ENCODE measurements at regions not wholly inside any gene's neighbourhood (a gene's known extent, or its start where the extent isn't known, plus 50 kb on each side); places are given as distances from the start of the nearest gene placed in this dataset.
"Not testable (repeated sequence)": the region's sequence is repeated elsewhere in the genome, so short reads cannot be mapped to it uniquely, and the experiment has no call there.

- not testable (repeated sequence) for DNase-seq
Measured at GRCh38 chr7:66459783-66460413, 168.8 kb upstream of the KCTD7 start.

- no peak for DNase-seq
Measured at GRCh38 chr7:66460921-66461361, 167.7 kb upstream of the KCTD7 start.

- DNase-seq, result not testable (repeated sequence)
Measured at GRCh38 chr7:66461397-66461796, 167.3 kb upstream of the KCTD7 start.

GRCh38 chr7:66462831-66463230 lies 165.8 kb upstream of the KCTD7 start:
- not testable (repeated sequence) for DNase-seq

GRCh38 chr7:66464059-66464458 lies 164.6 kb upstream of the KCTD7 start:
- no peak for DNase-seq

- no peak for DNase-seq
Measured at GRCh38 chr7:66466081-66466600, 162.5 kb upstream of the KCTD7 start.

- DNase-seq, result no peak
Measured at GRCh38 chr7:66467887-66468286, 160.8 kb upstream of the KCTD7 start.

GRCh38 chr7:66473064-66473463 lies 155.6 kb upstream of the KCTD7 start:
- DNase-seq, result not testable (repeated sequence)

- no peak for DNase-seq
Measured at GRCh38 chr7:66474441-66474840, 154.2 kb upstream of the KCTD7 start.

GRCh38 chr7:66476056-66476455 lies 152.6 kb upstream of the KCTD7 start:
- not testable (repeated sequence) for DNase-seq

GRCh38 chr7:66477822-66478397 lies 150.8 kb upstream of the KCTD7 start:
- DNase-seq, result not testable (repeated sequence)

GRCh38 chr7:66481229-66481628 lies 147.5 kb upstream of the KCTD7 start:
- DNase-seq, result not testable (repeated sequence)

GRCh38 chr7:66489065-66489464 lies 139.6 kb upstream of the KCTD7 start:
- not testable (repeated sequence) for DNase-seq

- DNase-seq, result not testable (repeated sequence)
Measured at GRCh38 chr7:66489741-66490140, 138.9 kb upstream of the KCTD7 start.

- DNase-seq, result not testable (repeated sequence)
Measured at GRCh38 chr7:66490979-66491378, 137.7 kb upstream of the KCTD7 start.

- not testable (repeated sequence) for DNase-seq
Measured at GRCh38 chr7:66492405-66492804, 136.3 kb upstream of the KCTD7 start.

- DNase-seq, result peak; percentile 98
Measured at GRCh38 chr7:66493235-66494205, 135.2 kb upstream of the KCTD7 start.

- DNase-seq, result no peak
Measured at GRCh38 chr7:66497346-66497745, 131.3 kb upstream of the KCTD7 start.

GRCh38 chr7:66500087-66500486 lies 128.6 kb upstream of the KCTD7 start:
- DNase-seq, result no peak

GRCh38 chr7:66502230-66503035 lies 126.2 kb upstream of the KCTD7 start:
- no peak for DNase-seq

- DNase-seq, result no peak
Measured at GRCh38 chr7:66503036-66503370, 125.7 kb upstream of the KCTD7 start.

- DNase-seq, result no peak
Measured at GRCh38 chr7:66503551-66504031, 125.1 kb upstream of the KCTD7 start.

Measured in NCI-H2107 (cell line).